Kidney (tissue), 13 donors: ENCODE measurements at regions not wholly inside any gene's neighbourhood (a gene's known extent, or its start where the extent isn't known, plus 50 kb on each side); places are given as distances from the start of the nearest gene placed in this dataset.
A peak's percentile ranks its signal among the peaks of the same experiment; 100 is the strongest.

Source experiments
- DNase-seq, 5 donors: peaks; one replicate each; pipeline ENCODE4 v3.0.0-alpha.2; 2013 to 2020
- FAIRE-seq: peaks from 2 replicates; lab custom pipeline; 2012; peaks lifted over from hg19 to GRCh38; lab: Jason Lieb, UNC
- H3K27ac ChIP-seq, 2 donors: one replicate each; pipeline ENCODE4 v1.7.0; 2013; ENCODE audit warnings: low read depth in 2 of 2, low read length in 2 of 2, inconsistent platforms in 1 of 2
- H3K27me3 ChIP-seq: one replicate; pipeline ENCODE4 v1.7.1; 2013; ENCODE audit warnings: low read length, inconsistent platforms; ENCODE audit not compliant: control insufficient read depth, insufficient read depth
- H3K36me3 ChIP-seq, 3 donors: one replicate each; pipeline versions ENCODE4 v1.7.0 to v1.7.1; 2013; ENCODE audit warnings: low read length in 3 of 3, control low read depth in 1 of 3, inconsistent platforms in 1 of 3; ENCODE audit not compliant: insufficient read depth in 3 of 3, control insufficient read depth in 2 of 3
- H3K4me1 ChIP-seq, 3 donors: one replicate each; pipeline versions ENCODE4 v1.7.0 to v1.7.1; 2013; ENCODE audit warnings: low read length in 3 of 3, inconsistent platforms in 1 of 3, low read depth in 1 of 3; ENCODE audit not compliant: control insufficient read depth in 2 of 3, insufficient read depth in 2 of 3
- H3K4me3 ChIP-seq, 3 donors: one replicate each; pipeline versions ENCODE4 v1.7.0 to v1.8.1; 2013; ENCODE audit warnings: low read length in 3 of 3, control low read depth in 1 of 3, inconsistent platforms in 1 of 3
- H3K9ac ChIP-seq, 3 donors: one replicate each; pipeline versions ENCODE4 v1.7.0 to v1.7.1; 2013; ENCODE audit warnings: low read length in 3 of 3, control low read depth in 1 of 3, inconsistent platforms in 1 of 3
- H3K9me3 ChIP-seq, 3 donors: one replicate each; pipeline versions ENCODE4 v1.7.0 to v1.7.1; 2013; ENCODE audit warnings: low read length in 3 of 3, control low read depth in 1 of 3, inconsistent platforms in 1 of 3; ENCODE audit not compliant: control insufficient read depth in 2 of 3, insufficient read depth in 1 of 3
- CTCF ChIP-seq: IDR thresholded peaks from 3 replicates; pipeline ENCODE4 v1.5.1; 2012; ENCODE audit warnings: mild to moderate bottlenecking, moderate library complexity, borderline replicate concordance; ENCODE audit not compliant: insufficient read depth; ENCODE audit errors: extremely low read depth
- intact Hi-C: fragments of 100-400 bp; cut with DNase I; formaldehyde crosslinking; loops from one replicate; pipeline ENCODE4 v1.11.1; 2022
- donor health status: control.
- donor health status: control.
- donor health status: control.
- donor health status: control.
- donor health status: control.
- donor health status: DM: yes; HTN: yes; CAD: no.
- donor health status: Normal renal cell carcinoma (clear cell type).

- DNase-seq = peak in 1 of 5 donors; percentile 17
- no peaks in the 10 kb centered on the region for H3K27me3 ChIP-seq
- no peak for TF ChIP-seq CTCF
- H3K36me3 ChIP-seq = no peaks in the 10 kb centered on the region
- no peak overlapping the region for H3K4me3 ChIP-seq
- H3K9ac ChIP-seq = no peak overlapping the region
- H3K27ac ChIP-seq = no peak overlapping the region
- intact Hi-C loops = no loop called here
- H3K9me3 ChIP-seq = no peaks in the 10 kb centered on the region
- FAIRE-seq = no peak
- H3K4me1 ChIP-seq = no peaks in the 10 kb centered on the region
Observed at GRCh38 chr9:75197561-75197960, 109.2 kb downstream of the OSTF1 start.

- no peak for FAIRE-seq
- Histone ChIP-seq H3K9ac (no peak overlapping the region), H3K4me1 (no peaks in the 10 kb centered on the region), H3K4me3 (no peak overlapping the region), H3K27ac (no peak overlapping the region), H3K36me3 (no peaks in the 10 kb centered on the region), H3K27me3 (no peaks in the 10 kb centered on the region), H3K9me3 (no peaks in the 10 kb centered on the region)
- intact Hi-C loops = no loop called here
- no peak for DNase-seq
- TF ChIP-seq CTCF = no peak
Observed at GRCh38 chr9:75198436-75198835, 110.1 kb downstream of the OSTF1 start.

- intact Hi-C loops = no loop called here
Observed at GRCh38 chr9:75200892-75201470, 112.7 kb downstream of the OSTF1 start.

More at GRCh38 chr9:75200892-75201470, 112.7 kb downstream of the OSTF1 start:
- H3K4me1 ChIP-seq = no peaks in the 10 kb centered on the region
- H3K4me3 ChIP-seq = no peak overlapping the region
- H3K9ac ChIP-seq = no peak overlapping the region
- no peaks in the 10 kb centered on the region for H3K9me3 ChIP-seq
- H3K36me3 ChIP-seq = no peaks in the 10 kb centered on the region
- H3K27ac ChIP-seq = no peak overlapping the region
- TF ChIP-seq CTCF = peak; percentile 52
- no peaks in the 10 kb centered on the region for H3K27me3 ChIP-seq
- DNase-seq (peak in 2 of 5 donors; percentile 59 to 61), FAIRE-seq (peak; percentile 19)
